ENCODE measurements at regions not wholly inside any gene's neighbourhood (a gene's known extent, or its start where the extent isn't known, plus 50 kb on each side); places are given as distances from the start of the nearest gene placed in this dataset.

- TF ChIP-seq CTCF (IDR thresholded peaks at IDR 0.05), result no peak
- no peak for TF ChIP-seq POLR2A (IDR thresholded peaks at IDR 0.05)
- TF ChIP-seq POLR2AphosphoS5 (IDR thresholded peaks at IDR 0.05), result no peak
These were observed 252.7 kb upstream of the KCNIP4 start for GRCh38 chr4:22201256-22201655.
